Stimulated activated naive CD8-positive, alpha-beta T cell treated with anti-CD3 and anti-CD28 coated beads, Interleukin-15, Interleukin-2, amounts not matched to agents 100 U/mL and 50 U/mL, for 24 hours (primary cell): ENCODE measurements at regions not wholly inside any gene's neighbourhood (a gene's known extent, or its start where the extent isn't known, plus 50 kb on each side); places are given as distances from the start of the nearest gene placed in this dataset.

Experiments
- ATAC-seq: fragments of 150-1000 bp; cut with Tn5 transposase; one replicate; pipeline ENCODE4 v1.10.0; 2021
- DNase-seq: peaks from one replicate; pipeline ENCODE4 v3.0.0; 2021

DNA sequence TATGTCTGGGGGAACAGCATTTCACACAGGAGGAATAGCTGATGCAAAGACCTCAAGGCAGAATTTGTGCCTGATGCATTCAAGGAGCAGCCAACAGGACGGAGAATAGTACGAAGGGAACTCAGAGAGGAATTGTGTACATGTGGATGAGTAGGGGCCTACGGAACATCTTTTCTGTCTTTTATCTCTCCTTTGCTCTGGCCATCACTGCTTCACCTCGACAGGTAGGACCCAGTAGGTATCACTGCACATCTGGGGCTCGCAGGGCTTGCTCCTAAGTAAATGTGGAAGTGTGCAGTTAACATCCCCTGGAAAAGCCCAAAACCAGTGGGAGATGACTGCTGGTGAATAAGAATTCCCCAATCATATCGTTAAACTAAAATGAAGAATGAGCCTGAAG, 56.4 kb upstream of the POU1F1 start:
- no peak for ATAC-seq
- no peak for DNase-seq

DNA sequence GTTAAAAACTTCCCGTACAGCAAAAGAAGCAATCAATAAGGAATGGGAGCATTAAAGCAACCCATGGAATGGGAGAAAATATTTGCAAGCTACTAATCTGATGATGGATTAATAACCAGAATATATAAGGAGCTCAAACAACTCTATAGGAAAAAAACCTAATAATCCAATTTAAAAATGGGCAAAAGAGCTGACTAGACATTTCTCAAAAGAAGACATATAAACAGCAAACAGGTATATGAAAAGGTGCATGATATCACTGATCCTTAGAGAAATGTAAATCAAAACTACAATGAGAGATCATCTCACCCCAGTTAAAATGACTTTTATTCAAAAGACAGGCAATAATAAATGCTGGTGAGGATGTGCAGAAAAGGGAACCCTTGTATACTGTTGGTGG, 52.7 kb upstream of the POU1F1 start:
- DNase-seq (no peak), ATAC-seq (no peak)
